WTC11 (cell line): ENCODE measurements at regions not wholly inside any gene's neighbourhood (a gene's known extent, or its start where the extent isn't known, plus 50 kb on each side); places are given as distances from the start of the nearest gene placed in this dataset.

Experiments
- ATAC-seq: fragments of 200-7000 bp; cut with Tn5 transposase; 2 replicates; pipeline ENCODE4 v1.10.0; 2021; ENCODE audit warnings: mild to moderate bottlenecking, moderate library complexity
- CTCF ChIA-PET: fragments of 300-600 bp; sonication (Branson Sonifier 250); formaldehyde crosslinking; loops from one replicate; lab custom pipeline; 2021; ENCODE audit warnings: antibody characterized with exemption; lab: Charles Lee
- POLR2A ChIA-PET: fragments of 350-600 bp; sonication (Branson Sonifier 250); formaldehyde crosslinking; loops from one replicate; lab custom pipeline; 2021; ENCODE audit warnings: antibody characterized with exemption; lab: Charles Lee
- DNase-seq: peaks from one replicate; pipeline ENCODE4 v3.0.0; 2021; ENCODE audit warnings: low spot score
- H3K27ac Mint-ChIP-seq: 2 replicates; pipeline ENCODE4 v1.8.0; 2021; ENCODE audit warnings: mixed read lengths
- H3K27me3 Mint-ChIP-seq: 2 replicates; pipeline ENCODE4 v1.8.0; 2021; ENCODE audit warnings: low read depth, mild to moderate bottlenecking, moderate library complexity, mixed read lengths
- H3K36me3 Mint-ChIP-seq: 2 replicates; pipeline ENCODE4 v1.8.0; 2021; ENCODE audit warnings: mixed read lengths
- H3K4me1 Mint-ChIP-seq: 2 replicates; pipeline ENCODE4 v1.8.0; 2022; ENCODE audit warnings: mixed read lengths
- H3K4me3 Mint-ChIP-seq: 2 replicates; pipeline ENCODE4 v1.8.0; 2021; ENCODE audit warnings: mild to moderate bottlenecking, moderate library complexity, mixed read lengths
- H3K9me3 Mint-ChIP-seq: 2 replicates; pipeline ENCODE4 v1.8.0; 2021; ENCODE audit warnings: mixed read lengths
- CTCF ChIP-seq: fragments of 200-600 bp; IDR thresholded peaks from 2 replicates; pipeline ENCODE4 v1.8.0; 2022; ENCODE audit warnings: antibody characterized with exemption
- E2F1 ChIP-seq: sonication (generic); formaldehyde crosslinking; IDR thresholded peaks from 2 replicates; pipeline ENCODE4 v1.8.0; 2022; ENCODE audit warnings: mild to moderate bottlenecking, missing genetic modification reagents
- E2F5 ChIP-seq: sonication (generic); formaldehyde crosslinking; IDR thresholded peaks from 2 replicates; pipeline ENCODE4 v1.8.1; 2022; ENCODE audit warnings: mild to moderate bottlenecking, moderate library complexity, missing genetic modification reagents
- EMX1 ChIP-seq: fragments of 250-450 bp; sonication (Bioruptor Pico); IDR thresholded peaks from 2 replicates; pipeline ENCODE4 v1.8.0; 2021; ENCODE audit warnings: mild to moderate bottlenecking
- ERG ChIP-seq: fragments of 250-450 bp; sonication (Bioruptor Pico); IDR thresholded peaks from 2 replicates; pipeline ENCODE4 v1.8.0; 2021; ENCODE audit warnings: mild to moderate bottlenecking
- GABPB1 ChIP-seq: sonication (generic); formaldehyde crosslinking; IDR thresholded peaks from 2 replicates; pipeline ENCODE4 v1.8.1; 2023; ENCODE audit warnings: mild to moderate bottlenecking, missing genetic modification reagents
- GTF2I ChIP-seq: fragments of 250-450 bp; sonication (Bioruptor Pico); conservative IDR thresholded peaks from 2 replicates; pipeline ENCODE4 v1.4.0; 2021; ENCODE audit warnings: mild to moderate bottlenecking
- HMGA2 ChIP-seq: fragments of 250-450 bp; sonication (Bioruptor Pico); IDR thresholded peaks from 2 replicates; pipeline ENCODE4 v1.4.0; 2021; ENCODE audit warnings: mild to moderate bottlenecking, moderate library complexity
- IRF1 ChIP-seq: sonication (generic); formaldehyde crosslinking; IDR thresholded peaks from 2 replicates; pipeline ENCODE4 v1.8.0; 2023; ENCODE audit warnings: missing genetic modification reagents
- MXD4 ChIP-seq: fragments of 250-450 bp; sonication (Bioruptor Pico); IDR thresholded peaks from 2 replicates; pipeline ENCODE4 v1.8.0; 2021; ENCODE audit warnings: mild to moderate bottlenecking, moderate library complexity, borderline replicate concordance
- NFATC4 ChIP-seq: fragments of 250-450 bp; sonication (Bioruptor Pico); IDR thresholded peaks from 2 replicates; pipeline ENCODE4 v1.9.0; 2021; ENCODE audit warnings: mild to moderate bottlenecking
- NFYB ChIP-seq: sonication (generic); formaldehyde crosslinking; conservative IDR thresholded peaks from 2 replicates; pipeline ENCODE4 v1.8.0; 2022; ENCODE audit warnings: low read depth, missing genetic modification reagents
- NR3C1 ChIP-seq: sonication (generic); formaldehyde crosslinking; conservative IDR thresholded peaks from 2 replicates; pipeline ENCODE4 v1.8.1; 2023; ENCODE audit warnings: low read depth, mild to moderate bottlenecking, missing genetic modification reagents
- PREB ChIP-seq: sonication (generic); formaldehyde crosslinking; IDR thresholded peaks from 2 replicates; pipeline ENCODE4 v1.8.1; 2022; ENCODE audit warnings: mild to moderate bottlenecking, missing genetic modification reagents, moderate library complexity, borderline replicate concordance
- RELA ChIP-seq: sonication (generic); formaldehyde crosslinking; IDR thresholded peaks from 2 replicates; pipeline ENCODE4 v1.8.1; 2022; ENCODE audit warnings: missing genetic modification reagents, mild to moderate bottlenecking, borderline replicate concordance
- SMAD4 ChIP-seq: sonication (generic); formaldehyde crosslinking; IDR thresholded peaks from 2 replicates; pipeline ENCODE4 v1.8.0; 2022; ENCODE audit warnings: mild to moderate bottlenecking, missing genetic modification reagents
- SP1 ChIP-seq: sonication (generic); formaldehyde crosslinking; conservative IDR thresholded peaks from 2 replicates; pipeline ENCODE4 v1.8.1; 2022; ENCODE audit warnings: missing genetic modification reagents
- TCF7 ChIP-seq: sonication (generic); formaldehyde crosslinking; IDR thresholded peaks from 2 replicates; pipeline ENCODE4 v1.8.0; 2022; ENCODE audit warnings: mild to moderate bottlenecking, low read depth, missing genetic modification reagents, moderate library complexity
- USF1 ChIP-seq: sonication (generic); formaldehyde crosslinking; IDR thresholded peaks from 2 replicates; pipeline ENCODE4 v1.8.0; 2022; ENCODE audit warnings: mild to moderate bottlenecking, missing genetic modification reagents
- ZBTB21 ChIP-seq: sonication (generic); formaldehyde crosslinking; IDR thresholded peaks from 2 replicates; pipeline ENCODE4 v1.8.1; 2023; ENCODE audit warnings: mild to moderate bottlenecking, missing genetic modification reagents, borderline replicate concordance
- ZNF232 ChIP-seq: sonication (generic); formaldehyde crosslinking; IDR thresholded peaks from 2 replicates; pipeline ENCODE4 v1.8.0; 2022; ENCODE audit warnings: mild to moderate bottlenecking, missing genetic modification reagents
- ZNF423 ChIP-seq: fragments of 250-450 bp; sonication (Bioruptor Pico); IDR thresholded peaks from 2 replicates; pipeline ENCODE4 v2.1.2; 2022; ENCODE audit warnings: mild to moderate bottlenecking, moderate library complexity
- ZNF425 ChIP-seq: fragments of 250-450 bp; sonication (Bioruptor Pico); conservative IDR thresholded peaks from 2 replicates; pipeline ENCODE4 v1.9.0; 2021; ENCODE audit warnings: mild to moderate bottlenecking

GRCh38 chr10:42431095-42431494 lies 207.3 kb downstream of the ZNF33B start:
- Mint-ChIP-seq H3K4me1 (no peaks in the 10 kb centered on the region), H3K27me3 (peaks cover 6% of the 10 kb centered on the region; the same call in 1 of the 2 replicates), H3K9me3 (peaks cover 54% of the 10 kb centered on the region), H3K27ac (no peak overlapping the region), H3K36me3 (peaks cover 34% of the 10 kb centered on the region), H3K4me3 (no peak overlapping the region)
- TF ChIP-seq E2F1 (CRISPR knock-in tag): no peak
- TF ChIP-seq PREB (CRISPR knock-in tag): no peak
- no peak for TF ChIP-seq CTCF
- TF ChIP-seq USF1 (CRISPR knock-in tag): no peak
- no peak for TF ChIP-seq TCF7 (CRISPR knock-in tag)
- no peak for TF ChIP-seq ZNF423 (CRISPR knock-in tag)
- no peak for TF ChIP-seq ZNF232
- TF ChIP-seq NFATC4 (CRISPR knock-in tag): no peak
- no peak for TF ChIP-seq E2F5 (CRISPR knock-in tag)
- TF ChIP-seq EMX1 (CRISPR knock-in tag): no peak
- no peak for TF ChIP-seq HMGA2 (CRISPR knock-in tag)
- TF ChIP-seq NR3C1 (CRISPR knock-in tag): no peak
- ATAC-seq (no peak), DNase-seq (no peak)
- CTCF ChIA-PET: no interaction called here
- POLR2A ChIA-PET: no interaction called here

GRCh38 chr10:42428534-42428933 lies 209.8 kb downstream of the ZNF33B start:
- Mint-ChIP-seq H3K9me3 (peaks cover 55% of the 10 kb centered on the region), H3K4me1 (0 out of 2 replicates have a peak, but pooled peaks cover 6% of the 10 kb centered on the region), H3K36me3 (peaks cover 28% of the 10 kb centered on the region), H3K27ac (no peak overlapping the region), H3K4me3 (no peak overlapping the region), H3K27me3 (peaks cover 6% of the 10 kb centered on the region; the same call in 1 of the 2 replicates)
- ChIA-PET POLR2A (no interaction called here), CTCF (no interaction called here)
- ATAC-seq (no peak), DNase-seq (no peak)
- TF ChIP-seq NFATC4 (CRISPR knock-in tag): no peak
- TF ChIP-seq GTF2I (CRISPR knock-in tag): no peak
- TF ChIP-seq SP1 (CRISPR knock-in tag): no peak
- TF ChIP-seq HMGA2 (CRISPR knock-in tag): no peak

- peaks cover 50% of the 10 kb centered on the region for H3K36me3 Mint-ChIP-seq
- H3K4me1 Mint-ChIP-seq: 0 out of 2 replicates have a peak, but pooled peaks cover 6% of the 10 kb centered on the region
- H3K4me3 Mint-ChIP-seq: no peak overlapping the region
- ChIA-PET POLR2A (no interaction called here), CTCF (no interaction called here)
- peaks cover 68% of the 10 kb centered on the region for H3K9me3 Mint-ChIP-seq
- DNase-seq (no peak), ATAC-seq (no peak)
- peaks cover 16% of the 10 kb centered on the region for H3K27me3 Mint-ChIP-seq
- no peak overlapping the region for H3K27ac Mint-ChIP-seq
- TF ChIP-seq GTF2I (CRISPR knock-in tag) (no peak), ZNF425 (no peak), ERG (CRISPR knock-in tag) (no peak), MXD4 (CRISPR knock-in tag) (no peak), IRF1 (CRISPR knock-in tag) (no peak), NFYB (CRISPR knock-in tag) (no peak), RELA (CRISPR knock-in tag) (no peak), USF1 (CRISPR knock-in tag) (no peak), SMAD4 (CRISPR knock-in tag) (no peak), ZBTB21 (CRISPR knock-in tag) (no peak), GABPB1 (no peak)
Measured at GRCh38 chr10:42422911-42423310, 215.5 kb downstream of the ZNF33B start.
